Suprapubic skin (tissue), 4 donors: ENCODE measurements at regions not wholly inside any gene's neighbourhood (a gene's known extent, or its start where the extent isn't known, plus 50 kb on each side); places are given as distances from the start of the nearest gene placed in this dataset.

Experiments
- DNase-seq, 2 donors: peaks; one replicate each; pipeline ENCODE4 v3.0.0-alpha.2; 2019; ENCODE audit warnings: low spot score in 2 of 2
- H3K27ac ChIP-seq: fragments of 200-600 bp; sonication (generic); one replicate; pipeline ENCODE4 v1.5.1; 2019
- H3K27me3 ChIP-seq: fragments of 200-600 bp; sonication (generic); one replicate; pipeline ENCODE4 v1.5.1; 2019
- H3K36me3 ChIP-seq: fragments of 200-600 bp; sonication (generic); one replicate; pipeline ENCODE4 v1.5.1; 2019
- H3K4me1 ChIP-seq: fragments of 200-600 bp; sonication (generic); one replicate; pipeline ENCODE4 v1.5.1; 2019
- H3K4me3 ChIP-seq: fragments of 200-600 bp; sonication (generic); one replicate; pipeline ENCODE4 v1.5.1; 2019; ENCODE audit warnings: mild to moderate bottlenecking
- H3K9me3 ChIP-seq: fragments of 200-600 bp; sonication (generic); one replicate; pipeline ENCODE4 v1.5.1; 2019
- EP300 ChIP-seq: sonication (generic); formaldehyde crosslinking; IDR thresholded peaks from one replicate; pipeline ENCODE4 v1.6.1; 2017; ENCODE audit warnings: antibody characterized with exemption
- POLR2A ChIP-seq, 2 donors: fragments of 450-650 bp; IDR thresholded peaks; one replicate each; pipeline ENCODE4 v1.6.1; 2017; ENCODE audit warnings: antibody characterized with exemption in 2 of 2, mild to moderate bottlenecking in 2 of 2, moderate library complexity in 2 of 2
- POLR2AphosphoS5 ChIP-seq, 3 donors: sonication (generic); formaldehyde crosslinking; IDR thresholded peaks; one replicate each; pipeline ENCODE4 v1.6.1; 2017; ENCODE audit warnings: antibody characterized with exemption in 3 of 3
- WGBS: methylation state at CpG from one replicate; pipeline ENCODE4 v1.1.5; 2018; 5-methylcytosine and 5-hydroxymethylcytosine counted together
- TF ChIP-seq, protein P1 (sequence below), 2 donors: fragments of 200-600 bp in 1 of 2; fragments of 450-650 bp in 1 of 2; sonication (generic) in 1 of 2; IDR thresholded peaks; one replicate each; pipeline ENCODE4 v1.5.1; 2016 to 2019; ENCODE audit warnings: antibody characterized with exemption in 2 of 2, mild to moderate bottlenecking in 1 of 2, moderate library complexity in 1 of 2

DNA sequence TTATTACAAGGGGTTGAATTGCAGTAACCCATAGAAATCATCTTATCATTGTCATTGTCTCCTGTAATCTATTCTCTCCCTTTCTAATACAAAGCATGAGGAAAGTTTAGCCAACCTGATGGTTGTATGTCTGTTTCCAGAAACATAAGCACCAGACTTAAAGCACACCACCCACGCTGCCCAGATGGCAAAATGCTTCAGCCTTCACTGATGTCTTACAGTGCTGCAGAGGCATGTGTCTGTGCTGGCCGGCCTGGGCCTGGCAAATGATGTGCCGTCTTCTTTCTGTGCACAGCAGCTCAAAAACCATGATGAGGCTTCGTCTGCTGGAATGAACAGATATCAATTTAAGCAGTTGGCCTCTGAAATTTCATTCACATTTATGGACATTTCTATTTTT lies 443.0 kb upstream of the RGPD4 start:
- H3K27ac ChIP-seq = no peak overlapping the region
- H3K27me3 ChIP-seq = no peaks in the 10 kb centered on the region
- no peak for DNase-seq
- no peaks in the 10 kb centered on the region for H3K4me1 ChIP-seq
- 83% methylated on average over 4 of the region's 4 CpGs for WGBS
- H3K9me3 ChIP-seq = no peaks in the 10 kb centered on the region
- no peaks in the 10 kb centered on the region for H3K36me3 ChIP-seq
- TF ChIP-seq POLR2AphosphoS5 (IDR thresholded peaks at IDR 0.05) (no peak), EP300 (no peak), POLR2A (IDR thresholded peaks at IDR 0.05) (no peak)
- TF ChIP-seq, protein P1, sequence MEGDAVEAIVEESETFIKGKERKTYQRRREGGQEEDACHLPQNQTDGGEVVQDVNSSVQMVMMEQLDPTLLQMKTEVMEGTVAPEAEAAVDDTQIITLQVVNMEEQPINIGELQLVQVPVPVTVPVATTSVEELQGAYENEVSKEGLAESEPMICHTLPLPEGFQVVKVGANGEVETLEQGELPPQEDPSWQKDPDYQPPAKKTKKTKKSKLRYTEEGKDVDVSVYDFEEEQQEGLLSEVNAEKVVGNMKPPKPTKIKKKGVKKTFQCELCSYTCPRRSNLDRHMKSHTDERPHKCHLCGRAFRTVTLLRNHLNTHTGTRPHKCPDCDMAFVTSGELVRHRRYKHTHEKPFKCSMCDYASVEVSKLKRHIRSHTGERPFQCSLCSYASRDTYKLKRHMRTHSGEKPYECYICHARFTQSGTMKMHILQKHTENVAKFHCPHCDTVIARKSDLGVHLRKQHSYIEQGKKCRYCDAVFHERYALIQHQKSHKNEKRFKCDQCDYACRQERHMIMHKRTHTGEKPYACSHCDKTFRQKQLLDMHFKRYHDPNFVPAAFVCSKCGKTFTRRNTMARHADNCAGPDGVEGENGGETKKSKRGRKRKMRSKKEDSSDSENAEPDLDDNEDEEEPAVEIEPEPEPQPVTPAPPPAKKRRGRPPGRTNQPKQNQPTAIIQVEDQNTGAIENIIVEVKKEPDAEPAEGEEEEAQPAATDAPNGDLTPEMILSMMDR (IDR thresholded peaks at IDR 0.05) = no peak
- no peak overlapping the region for H3K4me3 ChIP-seq

DNA sequence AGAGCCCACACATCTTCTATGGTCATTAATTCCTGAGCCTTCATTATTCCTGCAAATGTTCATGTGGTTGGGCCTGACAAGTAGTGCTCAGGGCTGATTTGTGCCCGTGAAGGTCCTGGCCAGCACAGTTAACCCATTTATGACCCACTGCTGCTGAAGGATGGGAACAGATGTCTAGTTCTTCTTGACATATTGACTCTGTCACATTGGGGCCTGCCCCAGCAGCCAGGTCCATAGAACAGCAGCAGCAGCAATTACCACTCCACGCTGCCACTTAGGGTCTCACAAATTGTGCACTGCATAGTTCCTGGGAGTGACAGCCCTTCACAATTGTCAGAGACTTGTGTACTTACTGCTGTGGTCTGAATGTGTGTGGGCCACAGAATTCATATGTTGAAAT lies 442.3 kb upstream of the RGPD4 start:
- TF ChIP-seq EP300 = no peak
- no peak for TF ChIP-seq POLR2A (IDR thresholded peaks at IDR 0.05)
- DNase-seq = no peak
- H3K9me3 ChIP-seq = no peaks in the 10 kb centered on the region
- no peaks in the 10 kb centered on the region for H3K36me3 ChIP-seq
- H3K4me1 ChIP-seq = no peaks in the 10 kb centered on the region
- no peaks in the 10 kb centered on the region for H3K27me3 ChIP-seq
- H3K27ac ChIP-seq = no peak overlapping the region
- 61% methylated on average over 2 of the region's 2 CpGs for WGBS
- no peak overlapping the region for H3K4me3 ChIP-seq

DNA sequence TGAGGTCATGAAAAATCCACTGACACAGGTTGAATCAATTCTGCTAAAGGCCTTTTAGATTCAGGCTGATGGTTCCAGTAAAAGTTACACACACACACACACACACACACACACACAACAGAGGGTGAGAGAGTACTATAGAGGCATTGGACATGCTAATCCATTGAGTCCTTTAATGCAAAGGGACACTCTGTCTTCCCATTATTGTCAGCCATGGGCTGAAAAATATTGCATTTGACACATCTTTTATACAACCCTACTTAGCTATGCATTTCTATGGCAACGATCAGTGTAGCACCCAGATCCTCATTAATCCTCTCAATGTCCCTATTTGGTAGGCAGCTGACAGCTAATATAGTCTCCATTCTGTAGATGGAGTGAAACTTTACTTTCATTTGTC lies 440.8 kb upstream of the RGPD4 start:
- H3K4me3 ChIP-seq = no peak overlapping the region
- no peaks in the 10 kb centered on the region for H3K9me3 ChIP-seq
- 69% methylated on average over 1 of the region's 1 CpG for WGBS
- TF ChIP-seq EP300 (no peak), POLR2A (IDR thresholded peaks at IDR 0.05) (no peak), POLR2AphosphoS5 (IDR thresholded peaks at IDR 0.05) (no peak)
- TF ChIP-seq, protein P1 (IDR thresholded peaks at IDR 0.05) = no peak
- DNase-seq = no peak
- no peak overlapping the region for H3K27ac ChIP-seq
- H3K4me1 ChIP-seq = no peaks in the 10 kb centered on the region
- H3K36me3 ChIP-seq = no peaks in the 10 kb centered on the region
- no peaks in the 10 kb centered on the region for H3K27me3 ChIP-seq

DNA sequence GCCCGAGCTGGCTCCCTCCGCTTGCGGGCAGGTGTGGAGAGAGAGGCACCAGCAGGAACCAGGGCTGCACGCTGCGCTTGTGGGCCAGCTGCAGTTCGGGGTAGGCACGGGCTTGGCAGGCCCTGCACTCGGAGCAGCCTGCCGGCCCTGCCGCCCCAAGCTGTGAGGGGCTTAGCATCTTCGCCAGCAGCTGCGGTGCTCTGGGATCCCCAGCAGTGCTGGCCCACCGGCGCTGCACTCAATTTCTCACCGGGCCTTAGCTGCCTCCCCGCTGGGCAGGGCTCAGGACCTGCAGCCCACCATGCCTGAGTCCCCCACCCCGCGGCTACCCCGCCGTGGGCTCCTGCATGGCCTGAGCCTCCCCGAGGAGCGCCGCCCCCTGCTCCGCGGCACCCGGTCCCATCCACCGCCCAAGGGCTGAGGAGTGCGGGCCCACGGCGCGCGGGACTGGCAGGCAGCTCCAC lies 434.4 kb upstream of the RGPD4 start:
- no peaks in the 10 kb centered on the region for H3K27me3 ChIP-seq
- H3K4me1 ChIP-seq = no peaks in the 10 kb centered on the region
- no peaks in the 10 kb centered on the region for H3K9me3 ChIP-seq
- H3K36me3 ChIP-seq = no peaks in the 10 kb centered on the region
- 95% methylated on average over 20 of the region's 32 CpGs for WGBS
- no peak for DNase-seq
- TF ChIP-seq POLR2A (IDR thresholded peaks at IDR 0.05) (no peak), EP300 (no peak), POLR2AphosphoS5 (IDR thresholded peaks at IDR 0.05) (no peak)
- TF ChIP-seq, protein P1 (IDR thresholded peaks at IDR 0.05) = no peak
- H3K27ac ChIP-seq = no peak overlapping the region
- H3K4me3 ChIP-seq = no peak overlapping the region

DNA sequence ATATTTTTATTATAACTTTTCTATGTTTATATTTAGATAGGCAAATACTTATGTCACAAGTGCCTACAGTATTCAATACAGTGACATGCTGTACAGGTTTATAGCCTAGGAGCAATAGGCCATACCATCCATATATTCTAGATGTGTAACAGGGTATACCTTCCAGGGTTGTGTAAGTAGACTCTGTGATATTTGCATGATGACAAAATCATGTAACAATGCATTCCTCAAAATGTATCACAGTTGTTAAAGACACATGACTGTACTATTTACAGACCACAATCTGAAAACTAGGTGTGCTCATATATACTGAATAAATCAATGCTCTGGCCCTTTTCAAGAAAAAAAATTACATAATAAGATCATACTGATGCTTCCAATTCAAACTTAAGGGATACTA lies 433.2 kb upstream of the RGPD4 start:
- Histone ChIP-seq H3K36me3 (no peaks in the 10 kb centered on the region), H3K27me3 (no peaks in the 10 kb centered on the region), H3K4me3 (no peak overlapping the region), H3K9me3 (no peaks in the 10 kb centered on the region), H3K27ac (no peak overlapping the region), H3K4me1 (no peaks in the 10 kb centered on the region)
- TF ChIP-seq, protein P1 (IDR thresholded peaks at IDR 0.05) = no peak
- no peak for TF ChIP-seq EP300
- TF ChIP-seq POLR2AphosphoS5 (IDR thresholded peaks at IDR 0.05) = no peak
- no peak for TF ChIP-seq POLR2A (IDR thresholded peaks at IDR 0.05)
- DNase-seq = no peak

DNA sequence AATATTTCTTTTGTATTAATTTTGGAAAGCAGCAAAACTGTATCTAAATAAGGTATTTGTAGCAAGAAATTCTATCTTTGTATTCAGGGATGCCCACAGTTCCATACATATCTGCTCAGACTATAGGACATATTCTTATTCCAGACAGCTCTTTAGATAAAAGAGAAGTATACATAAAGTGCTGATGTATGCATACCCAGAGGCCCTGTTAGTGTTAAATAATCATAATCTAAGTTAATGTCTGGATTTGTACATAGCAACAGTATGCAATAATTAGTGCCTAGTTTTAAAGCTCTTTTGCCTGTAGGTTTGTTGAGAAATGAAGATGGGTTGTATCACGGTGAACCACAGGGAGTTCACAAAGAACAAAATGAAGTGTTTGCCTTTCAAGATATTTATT lies 428.0 kb upstream of the RGPD4 start:
- no peak for DNase-seq
- no peak for TF ChIP-seq POLR2AphosphoS5 (IDR thresholded peaks at IDR 0.05)
- TF ChIP-seq, protein P1 (IDR thresholded peaks at IDR 0.05) = no peak
- no peak for TF ChIP-seq POLR2A (IDR thresholded peaks at IDR 0.05)
- TF ChIP-seq EP300 = no peak
- Histone ChIP-seq H3K4me1 (no peaks in the 10 kb centered on the region), H3K36me3 (no peaks in the 10 kb centered on the region), H3K4me3 (no peak overlapping the region), H3K9me3 (no peaks in the 10 kb centered on the region), H3K27ac (no peak overlapping the region), H3K27me3 (no peaks in the 10 kb centered on the region)
- WGBS = 100% methylated on average over 1 of the region's 1 CpG
